KG1 (cell line): ENCODE measurements at regions not wholly inside any gene's neighbourhood (a gene's known extent, or its start where the extent isn't known, plus 50 kb on each side); places are given as distances from the start of the nearest gene placed in this dataset.
"Not testable (repeated sequence)": the region's sequence is repeated elsewhere in the genome, so short reads cannot be mapped to it uniquely, and the experiment has no call there.

Experiments used
- DNase-seq: peaks from one replicate; lab custom pipeline; 2025; lab: John Stamatoyannopoulos, UW

DNA sequence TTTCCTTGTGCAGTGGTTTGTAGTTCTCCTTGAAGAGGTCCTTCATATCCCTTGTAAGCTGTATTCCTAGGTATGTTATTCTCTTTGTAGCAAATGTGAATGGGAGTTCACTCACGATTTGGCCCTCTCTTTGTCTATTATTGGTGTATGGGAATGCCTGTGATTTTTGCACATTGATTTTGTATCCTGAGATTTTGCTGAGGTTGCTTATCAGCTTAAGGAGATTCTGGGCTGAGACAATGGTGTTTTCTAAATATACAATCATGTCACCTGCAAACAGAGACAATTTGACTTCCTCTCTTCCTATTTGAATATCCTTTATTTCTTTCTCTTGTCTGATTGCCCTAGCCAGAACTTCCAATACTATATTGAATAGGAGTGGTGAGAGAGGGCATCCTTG lies 90.1 kb upstream of the ZBED5 start:
- DNase-seq: not testable (repeated sequence)

DNA sequence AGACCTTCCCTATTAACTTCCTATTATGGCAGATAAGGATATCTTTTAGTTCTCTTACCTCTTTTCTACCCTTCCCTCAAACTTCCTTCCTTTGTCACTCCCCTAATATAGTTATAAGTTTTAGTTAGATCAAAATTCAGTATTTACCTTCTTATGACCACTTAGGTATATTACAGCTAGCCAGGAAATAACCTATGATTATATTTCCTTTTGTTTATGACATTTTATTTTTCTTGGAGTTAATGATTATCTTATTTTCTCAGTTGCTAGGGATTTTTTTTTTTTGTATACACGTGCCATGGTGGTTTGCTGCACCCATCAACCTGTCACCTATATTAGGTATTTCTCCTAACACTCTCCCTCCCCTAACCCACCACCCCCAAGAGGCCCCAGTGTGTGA lies 88.2 kb upstream of the ZBED5 start:
- DNase-seq: no peak

DNA sequence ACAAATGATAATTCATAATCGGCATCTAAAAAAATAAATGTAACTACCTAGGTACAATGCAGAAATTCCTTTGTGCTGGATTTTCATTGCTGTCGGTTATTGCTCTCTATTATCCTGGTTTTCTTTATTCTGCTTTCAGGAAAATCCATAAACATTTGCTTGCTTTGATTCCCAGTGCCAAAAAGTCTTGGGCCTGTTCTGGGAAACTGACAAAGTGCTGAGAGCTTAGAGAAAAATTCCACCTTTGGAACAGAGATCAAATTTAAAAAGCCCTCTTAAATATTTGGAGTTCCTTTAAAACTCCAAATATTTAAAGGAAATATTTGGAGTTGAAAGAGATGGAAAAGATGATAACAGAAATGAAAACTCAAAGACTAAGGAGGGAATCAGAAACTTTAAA lies 87.3 kb upstream of the ZBED5 start:
- DNase-seq: no peak

DNA sequence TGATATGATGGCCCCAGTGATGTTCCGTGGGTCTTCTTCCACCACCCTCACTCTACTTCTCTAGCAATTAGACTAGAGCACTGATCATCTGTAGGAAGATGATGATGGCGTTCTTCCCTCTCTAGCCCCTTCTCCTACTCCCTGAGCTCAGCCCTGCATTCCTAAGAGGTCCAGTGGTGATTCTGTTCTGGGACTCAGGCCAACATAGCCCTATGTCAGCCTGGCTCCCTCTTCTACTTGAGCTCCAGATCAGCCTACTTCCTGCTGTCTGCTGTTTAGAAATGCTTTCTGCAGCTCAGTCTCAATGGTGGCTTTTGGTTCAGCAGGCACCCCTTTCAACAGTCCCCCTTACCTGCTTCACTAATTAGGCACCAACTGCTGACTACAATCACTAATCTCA lies 86.1 kb upstream of the ZBED5 start:
- no peak for DNase-seq

DNA sequence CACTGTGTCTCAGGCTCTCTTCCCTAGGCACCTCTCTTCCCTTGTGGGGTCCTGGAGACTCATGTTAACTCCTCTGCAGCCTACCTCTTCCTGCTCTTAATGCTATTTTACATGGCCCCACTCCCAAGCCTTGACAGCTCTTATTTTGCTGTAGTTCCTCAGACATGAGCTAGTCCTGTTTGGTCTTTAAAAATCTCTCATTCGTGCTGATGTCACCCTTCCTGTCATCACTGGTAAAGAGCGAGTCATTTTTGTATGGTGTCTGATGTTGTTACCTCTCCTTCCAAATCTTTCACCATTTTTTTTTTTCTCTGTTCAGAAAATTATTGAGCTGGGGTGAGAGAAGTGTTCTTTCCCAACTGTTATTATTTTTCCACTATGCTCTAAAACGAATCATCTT lies 84.8 kb upstream of the ZBED5 start:
- no peak for DNase-seq

DNA sequence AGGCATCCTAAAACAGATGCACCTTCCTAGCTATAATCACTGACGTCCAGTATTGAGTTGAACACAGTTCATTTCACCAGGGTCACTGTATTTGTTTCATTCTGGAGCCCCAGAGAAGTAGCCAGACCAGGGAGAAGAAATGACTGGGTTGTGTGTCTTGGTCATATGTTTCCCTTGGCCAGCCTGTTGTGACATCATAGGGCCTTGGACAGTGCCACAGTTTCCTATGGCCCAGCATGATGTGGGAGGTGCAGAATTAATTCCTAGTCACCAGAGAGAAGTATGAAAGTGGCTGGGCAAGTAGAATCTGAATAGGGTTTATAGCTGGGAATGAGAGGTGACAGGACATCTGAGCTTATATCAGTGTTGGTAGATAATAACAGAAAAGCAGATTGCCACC lies 84.0 kb upstream of the ZBED5 start:
- no peak for DNase-seq

DNA sequence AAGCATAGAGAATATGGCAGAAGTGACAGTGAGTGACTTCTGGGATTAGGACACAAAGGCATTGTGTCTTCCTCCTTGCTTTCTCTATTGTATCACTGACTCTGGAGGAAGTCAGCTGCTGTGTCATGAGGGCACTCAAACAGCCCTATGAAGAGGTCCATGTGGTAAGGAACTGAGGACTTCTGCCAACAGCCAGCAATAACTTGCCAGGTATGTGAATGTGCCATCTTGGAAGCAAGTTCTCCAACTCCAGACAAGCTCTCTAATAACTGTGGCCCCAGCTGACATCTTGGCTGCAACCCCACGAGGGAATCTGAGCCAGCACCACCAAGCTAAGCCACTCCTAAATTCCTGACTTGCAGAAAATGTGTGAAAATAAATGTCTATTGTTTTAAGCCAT lies 83.6 kb upstream of the ZBED5 start:
- no peak for DNase-seq

DNA sequence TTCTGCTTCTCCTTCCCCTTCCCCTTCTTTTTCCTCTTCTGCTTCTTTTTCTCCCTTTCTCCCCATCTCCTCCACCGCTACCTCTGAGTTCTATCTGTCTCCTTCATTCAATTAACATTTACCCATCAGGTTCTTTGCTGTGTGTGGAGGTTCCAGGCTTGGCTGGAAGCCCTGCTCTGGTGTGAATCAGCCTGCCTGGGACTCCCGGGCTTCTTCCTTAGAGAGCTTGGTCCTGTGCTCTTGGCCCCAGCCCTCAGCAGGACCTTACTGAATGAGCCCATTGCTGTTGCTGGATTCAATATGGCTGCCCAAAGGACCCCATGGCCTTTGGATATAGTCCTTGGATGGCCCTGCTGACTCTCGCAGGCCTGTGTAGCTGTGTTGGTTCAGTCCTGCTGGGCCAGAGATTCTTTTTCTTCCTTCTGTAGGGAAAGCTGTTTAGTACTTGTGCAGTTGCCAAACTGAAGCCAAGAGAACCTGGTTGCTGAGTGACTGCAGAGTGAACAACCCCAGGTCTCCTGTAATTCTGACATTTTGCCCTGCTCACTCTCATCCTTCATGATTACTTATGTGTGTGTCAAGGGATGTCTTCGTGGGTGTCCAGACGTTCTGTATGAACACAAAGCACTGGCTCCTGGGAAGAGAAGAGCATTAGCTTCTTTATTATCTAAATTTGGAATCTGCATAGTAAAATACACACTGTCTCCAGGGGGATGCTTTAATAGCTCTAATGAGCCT lies 81.0 kb upstream of the ZBED5 start:
- DNase-seq: no peak

DNA sequence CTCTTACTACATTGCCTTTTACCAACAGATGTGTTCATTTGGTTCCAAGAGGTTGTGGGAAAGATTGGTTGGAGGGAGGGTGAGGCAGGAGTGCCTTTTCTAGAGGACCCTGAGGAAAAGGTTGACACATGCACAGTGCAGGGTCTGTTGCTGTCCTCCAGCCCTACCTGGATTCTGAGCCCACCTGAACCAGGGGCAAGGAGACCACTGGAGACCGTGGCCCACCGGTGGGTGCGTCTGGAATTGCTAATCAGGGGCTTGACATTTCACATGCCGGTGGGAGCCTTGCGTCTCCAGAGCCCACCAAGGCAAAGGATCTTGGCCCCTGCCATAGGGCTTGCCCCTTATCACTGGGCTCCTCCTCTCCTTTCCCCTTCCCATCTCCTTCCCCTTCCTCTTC lies 80.4 kb upstream of the ZBED5 start:
- DNase-seq: no peak

DNA sequence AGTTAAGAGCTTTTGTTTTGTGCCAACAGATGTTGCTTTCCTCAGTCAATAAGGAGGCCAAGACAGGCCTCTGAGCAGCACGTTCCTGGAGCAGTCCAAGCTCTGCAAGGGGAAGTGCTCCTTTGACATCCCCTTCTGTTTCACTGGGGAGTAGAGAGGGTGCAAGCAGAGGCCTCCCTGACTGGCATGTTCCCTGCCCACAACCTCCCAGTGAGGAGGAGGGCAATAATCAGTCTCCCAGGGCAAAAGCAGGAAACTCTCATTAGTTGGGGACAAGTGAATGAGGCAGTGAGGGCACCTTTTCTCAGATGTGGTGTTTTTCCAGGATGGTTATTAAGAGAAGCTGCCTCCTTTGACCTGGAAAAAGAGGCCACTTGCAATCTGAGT lies 79.5 kb upstream of the ZBED5 start:
- no peak for DNase-seq

DNA sequence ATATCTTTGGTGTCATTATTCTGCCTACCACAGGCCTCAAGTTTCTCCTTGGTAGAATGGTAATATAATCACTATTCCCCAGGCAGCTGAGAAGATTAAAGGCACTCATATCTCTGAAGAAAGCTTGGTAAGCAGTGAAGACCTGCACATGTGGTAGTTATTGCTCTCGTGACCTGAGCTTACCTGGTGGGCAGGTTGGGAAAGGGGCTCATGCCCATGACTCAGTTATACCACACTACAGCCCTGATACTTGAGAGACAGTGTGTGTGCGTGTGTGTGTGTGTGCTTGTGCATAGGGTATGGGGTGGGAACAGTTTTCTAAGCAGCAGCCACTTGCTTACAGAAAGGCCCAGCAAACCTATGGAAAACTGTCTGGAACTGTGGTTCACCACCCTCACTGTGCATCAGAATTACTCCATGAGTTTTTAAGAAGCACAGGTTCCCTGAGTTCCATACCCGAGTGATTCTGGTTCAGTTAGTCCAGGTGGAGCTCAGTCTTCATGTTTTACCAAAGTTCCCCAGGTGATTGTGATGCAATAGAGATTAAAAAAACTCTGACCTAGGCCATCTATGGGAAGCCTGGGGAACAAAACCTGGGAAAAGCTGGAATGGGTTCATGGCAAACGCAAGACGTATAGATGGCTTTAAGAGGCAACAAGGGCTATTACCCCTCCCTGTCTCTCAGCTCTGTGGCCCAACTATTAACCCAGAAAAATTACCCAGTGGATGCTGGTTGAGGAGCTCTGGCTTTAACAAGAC lies 79.0 kb upstream of the ZBED5 start:
- no peak for DNase-seq

DNA sequence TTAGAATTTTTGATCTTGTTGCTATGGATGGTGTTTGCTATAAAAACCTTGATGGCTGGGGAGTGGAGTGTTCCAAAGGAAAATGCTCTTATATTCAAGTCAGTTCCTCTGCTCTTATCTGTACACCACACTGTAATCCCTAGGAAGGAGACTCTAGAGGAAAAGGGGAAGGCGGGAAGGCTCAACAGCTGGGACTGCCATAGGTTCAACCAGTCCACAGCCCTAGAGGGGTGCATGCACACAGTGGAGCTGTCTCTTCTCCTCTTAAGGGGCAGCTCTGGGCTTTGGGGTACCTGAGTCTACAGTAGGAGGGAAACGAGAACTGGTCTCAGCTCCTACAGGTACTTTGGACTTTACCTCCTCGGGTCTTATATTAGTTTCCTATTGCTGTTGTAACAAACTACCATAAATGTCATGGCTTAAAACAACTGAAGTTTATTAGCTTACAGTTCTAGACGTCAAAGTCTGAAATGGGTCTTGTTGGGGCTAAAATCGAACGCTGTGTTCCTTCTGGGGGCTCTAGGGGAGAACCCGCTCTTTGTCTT lies 77.2 kb upstream of the ZBED5 start:
- DNase-seq: no peak

DNA sequence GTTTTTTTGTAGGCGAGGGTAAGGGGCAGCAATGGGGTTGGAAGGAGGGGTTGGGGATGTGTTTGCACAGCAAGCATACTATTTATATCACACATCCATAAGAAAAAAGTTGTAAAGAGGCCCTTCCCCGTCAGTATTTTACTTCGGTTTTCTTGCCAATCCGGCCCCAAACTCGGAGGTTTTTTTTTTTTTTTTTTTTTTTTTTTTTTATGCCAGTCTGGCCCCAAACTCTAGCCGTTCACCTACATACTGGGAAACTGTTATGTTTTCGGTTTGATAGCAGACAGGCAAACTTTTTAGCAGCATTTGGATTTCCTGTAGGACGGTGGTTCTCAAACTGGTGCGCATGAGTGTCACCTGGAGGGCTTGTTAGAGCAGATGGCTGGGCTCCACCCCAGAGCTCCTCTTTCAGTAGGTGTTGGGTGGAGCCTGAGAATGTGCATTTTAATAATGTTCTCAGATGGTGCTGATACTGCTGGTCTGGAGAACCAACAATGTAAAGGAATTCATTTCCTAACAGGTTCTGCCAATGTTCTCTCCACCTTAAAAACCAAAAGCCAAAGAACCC lies 76.5 kb upstream of the ZBED5 start:
- DNase-seq: no peak

DNA sequence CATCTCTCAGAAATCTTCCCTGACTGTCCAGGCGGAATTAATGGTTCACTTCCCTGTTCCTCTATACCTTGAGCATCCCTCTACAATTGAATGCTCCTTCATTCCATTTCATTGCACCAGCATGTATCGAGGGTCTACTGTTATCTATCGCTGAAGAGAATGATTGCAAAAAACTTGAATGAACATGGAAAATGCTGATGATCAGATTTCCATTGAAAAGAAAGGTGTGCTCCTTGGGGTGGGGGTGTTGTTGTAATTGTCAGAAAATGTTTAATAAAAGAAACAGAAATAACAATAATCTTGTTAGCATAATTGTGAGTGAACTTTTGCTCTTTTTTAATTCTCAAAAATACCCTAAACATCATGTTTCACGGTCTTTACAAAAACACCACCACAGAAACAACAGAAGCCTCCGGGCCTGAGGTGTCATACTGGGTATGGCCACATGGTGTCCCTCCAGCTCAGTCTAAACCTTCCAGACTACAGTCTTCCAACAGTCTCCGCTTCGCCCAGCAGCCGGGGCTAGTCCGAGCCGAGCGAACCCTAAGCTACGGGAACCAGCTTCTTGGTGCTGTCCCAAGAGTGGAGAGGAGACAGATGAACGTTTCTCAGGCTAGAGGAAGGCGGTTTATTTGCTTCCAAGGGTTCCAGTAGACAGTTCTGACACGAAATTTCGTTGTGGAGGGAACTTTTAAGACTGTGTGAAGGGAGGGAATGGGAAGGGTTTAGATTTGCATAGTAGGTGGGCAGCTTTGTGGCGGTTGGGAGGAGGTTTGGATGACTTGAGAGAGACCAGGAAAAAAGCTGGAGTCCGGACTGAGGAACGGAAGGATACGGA lies 75.8 kb upstream of the ZBED5 start:
- peak; percentile 61 for DNase-seq

DNA sequence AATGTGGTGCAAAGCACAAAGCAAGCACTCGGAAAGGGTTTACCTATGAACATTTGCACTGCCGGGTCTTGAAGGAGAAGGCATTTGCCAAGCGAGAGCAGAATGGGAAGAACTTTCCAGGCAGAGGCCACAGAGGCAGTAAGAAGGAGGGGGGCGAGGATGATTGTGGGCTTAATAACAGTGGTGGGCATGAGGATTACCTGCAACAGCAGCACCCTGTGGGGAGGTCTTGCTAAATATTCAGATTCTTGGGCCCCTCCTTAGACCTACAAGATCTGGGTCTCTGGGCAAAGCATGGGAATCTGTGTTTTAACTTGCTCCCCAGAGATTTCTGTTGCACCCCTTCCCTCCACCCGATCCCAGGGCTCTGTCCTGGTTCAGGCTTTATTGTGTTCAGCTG lies 75.1 kb upstream of the ZBED5 start:
- DNase-seq: no peak

DNA sequence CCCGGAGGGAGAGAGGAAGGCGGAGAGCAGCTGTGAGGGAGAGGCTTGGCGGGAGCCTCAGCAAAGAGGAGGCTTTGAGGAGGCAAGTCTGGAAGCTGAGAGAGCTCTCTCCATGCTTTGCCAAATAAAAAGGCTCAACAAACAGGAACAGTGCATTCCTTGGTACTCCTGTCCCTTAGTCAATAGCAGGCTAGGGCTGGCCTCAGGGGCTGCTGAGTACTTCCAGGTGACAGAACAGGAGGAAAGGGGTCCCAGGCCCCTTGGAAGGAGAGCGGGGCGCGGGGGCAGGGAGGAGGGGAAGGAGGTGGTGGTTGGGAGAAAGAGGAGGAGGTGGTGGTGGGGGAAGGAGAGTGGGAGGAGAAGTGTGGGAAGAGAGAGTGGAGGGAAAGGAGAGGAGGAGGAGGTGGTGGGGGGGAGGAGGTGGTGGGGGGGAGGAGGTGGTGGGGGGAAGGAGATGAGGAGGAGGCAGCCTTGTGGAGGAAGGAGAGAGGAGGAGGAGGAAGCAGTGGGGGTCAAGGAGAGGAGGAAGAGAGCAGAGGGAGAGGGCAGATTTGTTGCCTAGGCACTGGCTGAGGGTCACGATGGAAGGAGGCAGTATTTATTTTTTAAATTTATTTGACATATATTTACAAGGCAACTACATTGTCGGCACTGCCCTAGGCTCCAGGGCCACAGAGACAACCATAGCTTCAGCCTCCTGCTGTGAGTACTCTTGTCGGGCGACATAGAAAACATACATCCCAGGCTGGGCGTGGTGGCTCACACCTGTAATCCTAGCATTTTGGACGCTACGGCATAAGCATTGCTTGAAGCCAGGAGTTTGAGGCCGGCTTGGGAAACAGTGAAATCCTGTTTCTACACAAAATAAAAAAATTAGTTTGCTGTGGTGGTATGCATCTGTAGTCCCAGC lies 74.2 kb upstream of the ZBED5 start:
- DNase-seq: no peak

DNA sequence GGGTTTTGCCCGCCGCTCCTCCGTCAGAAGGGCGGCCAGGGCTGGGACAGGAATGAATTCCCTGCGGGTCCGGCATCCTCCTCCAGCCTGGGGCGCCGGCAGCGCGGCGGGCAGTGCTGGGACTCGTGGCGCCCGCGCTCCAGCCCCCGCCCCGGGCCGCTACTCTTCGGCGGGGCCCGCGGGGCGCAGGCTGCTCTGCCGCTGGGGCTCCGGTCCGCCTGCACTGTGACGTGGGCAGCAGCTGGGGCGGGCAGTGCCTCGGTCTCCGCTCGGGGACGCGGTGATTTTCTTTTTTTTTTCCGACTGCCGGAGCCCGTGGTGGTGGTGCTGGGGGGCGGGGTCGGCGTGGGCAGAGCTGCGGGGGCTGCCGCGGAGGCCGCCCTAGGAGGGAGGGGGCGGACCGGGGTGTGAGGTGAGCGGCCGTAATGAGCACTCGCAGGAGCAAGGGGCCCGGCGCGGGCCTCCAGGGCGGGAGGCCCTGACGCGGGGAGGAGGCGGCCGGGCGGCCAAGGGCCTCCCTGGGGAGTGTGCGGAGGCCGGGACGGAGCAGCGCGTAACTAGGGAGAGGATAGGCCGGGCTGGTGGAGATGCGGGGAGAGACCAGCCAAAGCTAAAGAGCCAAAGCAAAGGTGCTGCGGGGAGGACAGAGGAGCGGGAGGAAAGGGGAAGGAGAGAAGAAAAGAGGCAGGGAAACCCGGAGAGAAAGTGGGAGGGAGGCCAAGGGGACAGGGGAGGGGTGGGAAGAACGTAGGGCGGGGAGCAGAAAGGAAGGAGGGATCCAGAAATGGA lies 73.3 kb upstream of the ZBED5 start:
- no peak for DNase-seq

DNA sequence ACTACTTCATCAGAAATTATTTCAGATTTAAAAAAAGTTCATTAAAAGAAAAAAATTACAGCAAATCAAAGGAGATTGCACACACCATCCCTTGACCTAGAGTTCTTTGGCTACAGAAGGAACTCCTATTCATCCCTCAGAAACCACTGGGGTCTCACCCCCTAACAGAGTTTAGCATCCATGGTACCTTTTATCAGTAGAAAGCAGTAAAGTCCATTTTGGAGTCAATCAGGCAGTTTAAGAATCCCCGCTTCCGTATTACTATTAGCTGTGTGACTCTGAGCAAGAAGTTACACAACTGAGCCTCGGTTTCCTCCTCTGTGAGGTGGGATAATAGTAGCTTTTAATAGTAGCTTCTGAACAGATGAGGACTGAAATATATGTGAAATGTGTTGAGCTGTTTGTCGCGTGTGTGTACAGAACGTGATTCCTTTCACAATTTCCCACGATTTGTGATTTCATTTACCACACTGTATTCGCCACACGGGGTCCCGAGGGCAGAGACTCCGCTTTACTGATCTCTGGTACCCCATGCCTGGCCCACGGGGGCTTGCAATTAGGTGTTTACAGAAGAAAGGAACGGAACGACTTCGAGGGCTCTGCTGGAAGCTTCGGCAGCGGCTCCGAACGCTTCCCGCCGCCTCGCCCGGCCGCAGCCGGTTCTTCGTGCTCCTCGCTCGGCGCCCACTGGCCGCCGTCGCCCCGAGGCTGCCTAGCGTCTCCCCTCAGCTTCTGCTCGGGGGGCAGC lies 72.5 kb upstream of the ZBED5 start:
- no peak for DNase-seq

DNA sequence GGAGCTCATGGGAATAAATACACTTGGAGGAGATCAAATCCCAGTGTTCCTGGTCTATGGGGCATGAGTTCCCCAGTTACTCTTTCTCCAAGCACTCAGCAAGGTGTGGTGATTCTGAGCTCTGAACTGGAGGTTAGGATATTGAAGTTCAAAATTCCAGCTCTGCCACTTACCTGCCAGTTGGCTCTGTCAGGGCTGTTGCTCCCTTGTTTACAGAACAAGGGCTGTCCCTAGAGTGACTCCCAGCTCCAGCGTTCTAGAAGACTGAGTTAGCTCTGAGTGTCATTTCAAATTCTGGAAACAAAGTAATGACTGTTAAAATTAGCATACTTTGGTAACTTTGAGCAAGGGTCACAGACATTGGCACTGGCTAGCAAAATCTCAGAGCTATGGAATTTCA lies 69.7 kb upstream of the ZBED5 start:
- no peak for DNase-seq

DNA sequence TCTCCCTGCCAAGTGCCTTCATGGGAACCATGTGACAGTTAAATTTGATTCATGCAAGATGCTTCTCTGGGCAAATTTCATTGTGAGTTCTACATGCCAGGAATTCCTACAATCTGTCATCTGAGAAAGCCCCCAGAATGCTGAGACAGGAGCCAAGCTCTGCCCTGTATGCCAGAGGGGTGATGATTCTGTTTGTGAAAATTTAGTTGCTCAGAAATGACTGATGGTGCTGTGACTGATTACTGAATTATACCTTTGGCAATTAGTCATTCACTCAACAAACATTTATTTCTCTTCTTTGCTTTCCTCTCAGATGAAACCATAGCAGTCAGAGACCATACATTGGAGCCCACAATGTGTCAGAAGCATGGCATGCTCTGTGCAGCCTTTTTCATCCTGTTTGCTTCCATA lies 69.0 kb upstream of the ZBED5 start:
- no peak for DNase-seq
